Lung (tissue), 11 donors: ENCODE measurements at regions not wholly inside any gene's neighbourhood (a gene's known extent, or its start where the extent isn't known, plus 50 kb on each side); places are given as distances from the start of the nearest gene placed in this dataset.

ENCODE experiments used
- ATAC-seq: fragments of 200-7000 bp; cut with Tn5 transposase; one replicate; pipeline ENCODE4 v1.9.1; 2020; ENCODE audit warnings: moderate number of reproducible peaks; ENCODE audit not compliant: insufficient read depth, low FRiP score
- DNase-seq, 3 donors: peaks; one replicate each; pipeline ENCODE4 v3.0.0-alpha.2; 2013 to 2017
- H3K27ac ChIP-seq, 2 donors: one replicate each; pipeline ENCODE4 v1.5.1; 2013; ENCODE audit warnings: mild to moderate bottlenecking in 2 of 2, moderate library complexity in 2 of 2, control low read depth in 1 of 2, inconsistent platforms in 1 of 2, low read depth in 1 of 2, low read length in 1 of 2
- H3K27me3 ChIP-seq, 3 donors: one replicate each; pipeline ENCODE4 v1.5.1; 2013; ENCODE audit warnings: low read length in 2 of 3; ENCODE audit not compliant: control insufficient read depth in 3 of 3, insufficient read depth in 3 of 3
- H3K36me3 ChIP-seq, 4 donors: one replicate each; pipeline ENCODE4 v1.5.1; 2013; ENCODE audit warnings: low read length in 4 of 4, mild to moderate bottlenecking in 1 of 4, moderate library complexity in 1 of 4; ENCODE audit not compliant: control insufficient read depth in 4 of 4, insufficient read depth in 4 of 4
- H3K4me1 ChIP-seq, 5 donors: one replicate each; pipeline ENCODE4 v1.5.1; 2013; ENCODE audit warnings: low read length in 5 of 5, mild to moderate bottlenecking in 2 of 5, moderate library complexity in 1 of 5; ENCODE audit not compliant: control insufficient read depth in 5 of 5, insufficient read depth in 5 of 5
- H3K4me3 ChIP-seq: one replicate; pipeline ENCODE4 v1.5.1; 2013; ENCODE audit warnings: mild to moderate bottlenecking, control low read depth, moderate library complexity
- H3K9ac ChIP-seq, 2 donors: one replicate each; pipeline ENCODE4 v1.5.1; 2013; ENCODE audit warnings: low read length in 2 of 2, control low read depth in 1 of 2; ENCODE audit not compliant: insufficient read depth in 1 of 2
- H3K9me3 ChIP-seq, 4 donors: one replicate each; pipeline ENCODE4 v1.5.1; 2013; ENCODE audit warnings: low read length in 3 of 4, mild to moderate bottlenecking in 1 of 4, moderate library complexity in 1 of 4; ENCODE audit not compliant: control insufficient read depth in 4 of 4, insufficient read depth in 3 of 4
- WGBS, 2 donors: extraction: QIAGEN DNeasy Blood & Tissue Kit; methylation state at CpG; one replicate each; pipeline ENCODE4 v1.1.7; 2013; 5-methylcytosine and 5-hydroxymethylcytosine counted together
- TF ChIP-seq, protein P1 (sequence below): IDR thresholded peaks from 2 replicates; pipeline ENCODE4 v1.5.1; 2012; ENCODE audit warnings: mild to moderate bottlenecking; ENCODE audit errors: control extremely low read depth, extremely low read depth
- donor health status: control.
- donor health status: control.
- donor health status: Bipolar disorder and iron deficiency.
- donor health status: healthy.
- donor health status: DM: yes; HTN: yes; CAD: no.

GRCh38 chr6:145306489-145306888, 428.8 kb downstream of the EPM2A start:
- TF ChIP-seq, protein P1, sequence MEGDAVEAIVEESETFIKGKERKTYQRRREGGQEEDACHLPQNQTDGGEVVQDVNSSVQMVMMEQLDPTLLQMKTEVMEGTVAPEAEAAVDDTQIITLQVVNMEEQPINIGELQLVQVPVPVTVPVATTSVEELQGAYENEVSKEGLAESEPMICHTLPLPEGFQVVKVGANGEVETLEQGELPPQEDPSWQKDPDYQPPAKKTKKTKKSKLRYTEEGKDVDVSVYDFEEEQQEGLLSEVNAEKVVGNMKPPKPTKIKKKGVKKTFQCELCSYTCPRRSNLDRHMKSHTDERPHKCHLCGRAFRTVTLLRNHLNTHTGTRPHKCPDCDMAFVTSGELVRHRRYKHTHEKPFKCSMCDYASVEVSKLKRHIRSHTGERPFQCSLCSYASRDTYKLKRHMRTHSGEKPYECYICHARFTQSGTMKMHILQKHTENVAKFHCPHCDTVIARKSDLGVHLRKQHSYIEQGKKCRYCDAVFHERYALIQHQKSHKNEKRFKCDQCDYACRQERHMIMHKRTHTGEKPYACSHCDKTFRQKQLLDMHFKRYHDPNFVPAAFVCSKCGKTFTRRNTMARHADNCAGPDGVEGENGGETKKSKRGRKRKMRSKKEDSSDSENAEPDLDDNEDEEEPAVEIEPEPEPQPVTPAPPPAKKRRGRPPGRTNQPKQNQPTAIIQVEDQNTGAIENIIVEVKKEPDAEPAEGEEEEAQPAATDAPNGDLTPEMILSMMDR: no peak
- no peak overlapping the region for H3K27ac ChIP-seq
- no peaks in the 10 kb centered on the region for H3K9me3 ChIP-seq
- 83 to 85% methylated on average over 5 of the region's 5 CpGs for WGBS, 2 donors
- no peak overlapping the region for H3K9ac ChIP-seq
- no peaks in the 10 kb centered on the region for H3K27me3 ChIP-seq
- no peak for DNase-seq
- H3K36me3 ChIP-seq: no peaks in the 10 kb centered on the region
- no peak overlapping the region for H3K4me3 ChIP-seq
- ATAC-seq: no peak
- no peaks in the 10 kb centered on the region for H3K4me1 ChIP-seq

GRCh38 chr6:145309842-145310535, 425.3 kb downstream of the EPM2A start:
- no peak for ATAC-seq
- H3K27me3 ChIP-seq: no peaks in the 10 kb centered on the region
- H3K27ac ChIP-seq: no peak overlapping the region
- H3K36me3 ChIP-seq: no peaks in the 10 kb centered on the region
- no peak for DNase-seq
- no peaks in the 10 kb centered on the region for H3K4me1 ChIP-seq
- TF ChIP-seq, protein P1: no peak
- no peak overlapping the region for H3K4me3 ChIP-seq
- H3K9me3 ChIP-seq: no peaks in the 10 kb centered on the region
- whole genome bisulfite sequencing, 2 donors: 67 to 81% methylated on average over 3 of the region's 3 CpGs
- H3K9ac ChIP-seq: no peak overlapping the region

DNA sequence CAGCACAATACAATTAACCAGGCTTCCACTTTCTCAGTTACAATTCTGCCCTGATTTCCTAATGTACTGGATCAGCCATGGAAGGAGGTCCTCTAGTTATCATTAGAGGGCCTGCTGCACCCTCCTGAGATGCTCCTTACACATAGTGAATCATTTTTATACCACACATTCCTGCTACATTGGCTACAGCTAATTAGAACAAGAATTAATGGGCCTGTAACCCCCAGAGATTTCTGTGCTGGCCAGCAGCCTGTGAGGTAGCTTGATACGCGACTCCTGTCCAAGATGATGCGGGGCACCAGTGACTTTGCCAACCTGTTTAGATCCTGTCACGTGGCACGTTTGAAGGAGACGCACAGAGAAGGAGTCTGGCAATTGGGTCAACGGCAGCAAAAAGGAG, 422.8 kb downstream of the EPM2A start:
- 92 to 96% methylated on average over 7 of the region's 7 CpGs for WGBS, 2 donors
- Histone ChIP-seq H3K9ac (no peak overlapping the region), H3K27ac (no peak overlapping the region), H3K4me1 (no peaks in the 10 kb centered on the region), H3K4me3 (no peak overlapping the region), H3K36me3 (no peaks in the 10 kb centered on the region), H3K27me3 (no peaks in the 10 kb centered on the region), H3K9me3 (no peaks in the 10 kb centered on the region)
- TF ChIP-seq, protein P1: no peak
- DNase-seq (no peak), ATAC-seq (no peak)
